HG03045 (cell line): ENCODE measurements at regions not wholly inside any gene's neighbourhood (a gene's known extent, or its start where the extent isn't known, plus 50 kb on each side); places are given as distances from the start of the nearest gene placed in this dataset.
A peak's percentile ranks its signal among the peaks of the same experiment; 100 is the strongest.

Source experiments
- ATAC-seq: cut with Tn5 transposase; IDR thresholded peaks from one replicate; pipeline ENCODE4 v1.9.1; 2021; ENCODE audit warnings: mild to moderate bottlenecking, moderate library complexity; ENCODE audit not compliant: unreplicated experiment

- ATAC-seq = no peak
Measured at GRCh38 chr1:234940841-234941240, 187.8 kb downstream of the TOMM20 start.

- no peak for ATAC-seq
Measured at GRCh38 chr1:234938924-234939323, 189.7 kb downstream of the TOMM20 start.

- no peak for ATAC-seq
Measured at GRCh38 chr1:234938135-234938534, 190.5 kb downstream of the TOMM20 start.

DNA sequence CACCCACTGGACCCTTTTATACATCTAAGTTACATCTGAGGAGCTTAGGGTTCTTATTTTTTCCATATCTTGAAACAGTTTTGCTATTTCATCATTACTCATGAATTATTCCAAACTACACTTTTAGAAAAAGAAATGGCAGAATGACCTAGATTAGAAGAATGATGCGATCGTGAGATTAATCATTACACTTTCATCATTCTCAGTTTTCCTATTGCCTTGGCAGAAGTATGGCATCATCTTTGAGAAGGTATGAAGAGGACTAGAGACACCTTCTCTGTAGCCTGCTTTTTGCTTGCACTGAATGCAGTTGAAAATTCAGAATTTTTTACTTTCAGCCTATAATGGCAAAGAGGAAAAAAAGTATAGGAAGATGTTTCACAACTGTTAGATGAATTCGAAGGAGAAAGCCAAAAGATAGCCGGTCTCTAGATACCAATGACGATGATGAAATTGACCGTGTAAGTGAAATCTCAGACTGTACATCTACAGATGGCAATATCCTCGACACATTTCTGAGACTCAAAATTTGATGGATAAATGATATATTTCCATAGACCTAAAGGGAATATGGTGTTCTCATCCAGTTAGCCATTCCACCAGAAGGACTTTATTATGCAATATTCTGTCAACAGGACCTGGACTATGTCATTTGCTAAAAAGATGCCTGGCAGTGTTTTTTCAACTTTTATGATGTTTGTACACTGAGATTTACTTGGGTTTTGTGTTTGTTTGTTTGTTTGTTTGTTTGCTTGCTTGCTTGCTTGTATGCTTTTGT lies 191.8 kb downstream of the TOMM20 start:
- no peak for ATAC-seq

GRCh38 chr1:234934611-234935033 lies 194.0 kb downstream of the TOMM20 start:
- ATAC-seq = no peak

DNA sequence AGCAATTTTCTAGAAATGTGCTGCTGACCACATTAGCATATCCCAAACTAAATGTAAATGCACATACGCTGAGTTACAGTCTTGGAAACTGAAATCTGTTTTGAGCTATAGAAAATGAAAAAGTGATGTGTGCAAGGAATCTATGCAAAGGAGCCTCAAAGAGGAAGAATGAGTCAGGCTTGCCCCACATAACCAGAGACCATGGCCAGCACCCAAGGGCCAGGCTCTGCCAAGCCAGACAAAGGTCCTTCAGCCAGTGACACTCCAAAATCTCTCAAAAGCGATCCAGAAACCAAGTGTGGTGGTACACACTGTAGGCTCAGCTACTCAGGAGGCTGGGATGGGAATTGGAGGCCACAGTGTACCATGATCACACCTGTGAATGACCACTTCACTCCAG lies 195.2 kb downstream of the TOMM20 start:
- ATAC-seq = peak; percentile 89

GRCh38 chr1:234932511-234933430 lies 195.9 kb downstream of the TOMM20 start:
- ATAC-seq = peak; percentile 33

DNA sequence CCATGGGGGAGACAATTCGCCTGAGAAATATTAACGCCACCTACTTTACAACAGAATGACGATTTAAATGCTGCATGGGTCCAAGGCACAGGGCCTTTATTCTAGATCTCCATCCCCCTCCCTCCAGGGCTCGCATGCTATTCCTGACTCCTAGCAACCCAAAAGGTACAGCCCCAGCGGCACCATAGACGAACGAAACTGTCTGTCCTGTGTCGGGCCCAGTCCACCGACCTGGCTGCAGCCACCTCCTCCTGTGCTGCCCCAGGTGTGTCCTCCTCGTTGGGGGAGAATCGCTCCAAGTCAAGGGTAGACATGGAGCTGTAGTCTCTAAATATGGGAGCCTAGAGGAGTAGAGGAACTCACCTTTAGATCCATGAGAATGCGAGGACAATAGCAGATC lies 196.5 kb downstream of the TOMM20 start:
- no peak for ATAC-seq

GRCh38 chr1:234931404-234931973 lies 197.1 kb downstream of the TOMM20 start:
- no peak for ATAC-seq

GRCh38 chr1:234929369-234929768 lies 199.3 kb downstream of the TOMM20 start:
- ATAC-seq = no peak

DNA sequence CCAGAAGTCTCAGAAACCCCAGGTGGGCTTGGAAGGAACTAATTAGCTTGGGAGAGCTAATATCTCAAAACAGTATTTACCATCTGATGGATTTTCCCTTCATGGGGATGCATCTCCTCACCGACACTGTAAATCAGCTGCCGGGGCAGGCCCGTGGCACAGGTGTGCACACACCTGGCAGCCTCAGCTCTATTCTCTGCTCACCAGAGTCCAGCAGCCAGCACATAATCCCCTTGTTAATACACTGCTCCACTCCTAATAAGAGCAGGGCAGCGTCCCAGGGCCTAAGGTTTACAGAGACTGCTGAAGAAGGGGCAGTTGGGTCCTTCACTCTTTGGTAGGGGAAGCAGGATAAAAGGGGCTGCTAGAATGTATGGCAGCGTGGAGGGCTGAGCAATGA lies 200.0 kb downstream of the TOMM20 start:
- ATAC-seq = no peak

DNA sequence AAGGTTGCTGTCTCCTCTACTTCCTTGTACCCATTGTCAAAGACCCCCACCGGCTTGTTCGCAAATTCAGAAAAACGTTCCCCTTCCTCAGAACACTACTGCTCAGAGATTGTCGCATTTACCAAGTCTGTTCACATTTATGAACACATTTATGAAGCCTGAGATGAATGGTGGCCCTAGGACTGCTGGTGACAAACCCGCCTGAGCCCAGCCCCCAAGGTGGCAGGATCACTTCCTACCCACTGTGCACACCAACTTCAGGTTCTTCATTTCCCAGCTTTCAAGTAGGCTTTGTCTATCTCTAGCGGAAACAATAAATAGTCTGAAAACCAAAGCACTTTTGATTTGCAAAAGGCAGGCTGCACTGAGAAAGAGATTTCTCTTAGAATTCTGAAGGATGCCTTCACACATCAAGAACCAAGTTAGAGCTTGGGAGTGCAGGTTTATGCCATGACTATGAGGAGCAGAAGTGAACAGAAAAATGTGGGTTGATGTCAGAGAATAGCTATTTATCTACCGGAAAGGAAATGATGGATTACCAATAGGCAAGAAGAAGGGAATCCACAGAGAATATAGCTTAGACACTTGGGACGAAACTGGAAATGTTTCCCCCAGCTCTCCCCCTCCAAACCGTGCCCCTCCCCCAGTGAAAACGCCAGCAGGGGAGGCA lies 200.5 kb downstream of the TOMM20 start:
- no peak for ATAC-seq

GRCh38 chr1:234927312-234927970 lies 201.2 kb downstream of the TOMM20 start:
- ATAC-seq = peak; percentile 14

GRCh38 chr1:234926559-234927311 lies 201.9 kb downstream of the TOMM20 start:
- ATAC-seq = peak; percentile 86

GRCh38 chr1:234926264-234926558 lies 202.4 kb downstream of the TOMM20 start:
- no peak for ATAC-seq

GRCh38 chr1:234925440-234926263 lies 203.0 kb downstream of the TOMM20 start:
- ATAC-seq = no peak

GRCh38 chr1:234924450-234925355 lies 203.9 kb downstream of the TOMM20 start:
- no peak for ATAC-seq

DNA sequence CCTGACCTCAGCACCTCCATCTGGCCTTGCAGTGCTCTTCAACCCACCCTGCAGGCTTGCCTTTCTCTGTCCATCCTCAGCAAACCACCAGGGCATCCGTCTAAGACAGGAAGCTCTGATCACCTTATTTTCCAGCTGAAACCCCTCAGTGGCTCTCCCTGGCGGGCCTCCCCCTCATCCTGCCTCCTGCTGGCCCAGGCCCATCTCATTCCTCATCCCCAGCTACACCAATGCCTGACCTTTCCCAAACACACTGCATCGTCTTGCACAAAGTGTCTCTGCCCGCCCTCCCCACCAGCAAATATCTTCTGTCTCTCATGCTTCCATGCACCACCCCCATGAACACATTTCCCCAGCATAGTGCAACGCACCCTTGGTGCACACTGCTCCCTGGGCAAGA lies 205.0 kb downstream of the TOMM20 start:
- ATAC-seq = no peak
